ENCODE measurements at regions not wholly inside any gene's neighbourhood (a gene's known extent, or its start where the extent isn't known, plus 50 kb on each side); places are given as distances from the start of the nearest gene placed in this dataset.

DNA sequence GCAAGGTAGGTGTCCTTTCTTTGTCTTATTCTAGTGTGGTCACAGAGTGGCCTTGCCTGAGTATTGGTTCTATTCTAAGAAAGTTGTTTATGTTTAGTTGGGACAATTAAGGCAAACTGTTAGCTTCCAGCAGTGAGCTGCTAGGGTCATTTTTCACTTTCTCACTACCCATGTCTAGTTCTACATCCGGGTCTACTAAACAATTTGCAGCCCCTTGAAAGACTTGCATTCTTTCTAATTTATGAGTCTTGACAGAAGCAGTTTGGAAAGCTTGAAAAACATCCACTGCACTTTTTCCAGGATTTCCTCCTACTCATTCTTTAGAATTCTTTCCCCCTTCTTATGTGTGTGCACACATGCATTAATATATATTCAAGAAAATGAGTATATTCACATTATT, 892.2 kb upstream of the ACO1 start:
- no peak overlapping the region for H3K4me3 ChIP-seq (ENCODE audit: control insufficient read depth, low read depth, low read length)
- DNase-seq (ENCODE audit: low read depth) = no peak
- TF ChIP-seq, protein P1, sequence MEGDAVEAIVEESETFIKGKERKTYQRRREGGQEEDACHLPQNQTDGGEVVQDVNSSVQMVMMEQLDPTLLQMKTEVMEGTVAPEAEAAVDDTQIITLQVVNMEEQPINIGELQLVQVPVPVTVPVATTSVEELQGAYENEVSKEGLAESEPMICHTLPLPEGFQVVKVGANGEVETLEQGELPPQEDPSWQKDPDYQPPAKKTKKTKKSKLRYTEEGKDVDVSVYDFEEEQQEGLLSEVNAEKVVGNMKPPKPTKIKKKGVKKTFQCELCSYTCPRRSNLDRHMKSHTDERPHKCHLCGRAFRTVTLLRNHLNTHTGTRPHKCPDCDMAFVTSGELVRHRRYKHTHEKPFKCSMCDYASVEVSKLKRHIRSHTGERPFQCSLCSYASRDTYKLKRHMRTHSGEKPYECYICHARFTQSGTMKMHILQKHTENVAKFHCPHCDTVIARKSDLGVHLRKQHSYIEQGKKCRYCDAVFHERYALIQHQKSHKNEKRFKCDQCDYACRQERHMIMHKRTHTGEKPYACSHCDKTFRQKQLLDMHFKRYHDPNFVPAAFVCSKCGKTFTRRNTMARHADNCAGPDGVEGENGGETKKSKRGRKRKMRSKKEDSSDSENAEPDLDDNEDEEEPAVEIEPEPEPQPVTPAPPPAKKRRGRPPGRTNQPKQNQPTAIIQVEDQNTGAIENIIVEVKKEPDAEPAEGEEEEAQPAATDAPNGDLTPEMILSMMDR (conservative IDR thresholded peaks at IDR 0.05; ENCODE audit: control insufficient read depth, insufficient read depth, low read depth, low read length) = no peak

DNA sequence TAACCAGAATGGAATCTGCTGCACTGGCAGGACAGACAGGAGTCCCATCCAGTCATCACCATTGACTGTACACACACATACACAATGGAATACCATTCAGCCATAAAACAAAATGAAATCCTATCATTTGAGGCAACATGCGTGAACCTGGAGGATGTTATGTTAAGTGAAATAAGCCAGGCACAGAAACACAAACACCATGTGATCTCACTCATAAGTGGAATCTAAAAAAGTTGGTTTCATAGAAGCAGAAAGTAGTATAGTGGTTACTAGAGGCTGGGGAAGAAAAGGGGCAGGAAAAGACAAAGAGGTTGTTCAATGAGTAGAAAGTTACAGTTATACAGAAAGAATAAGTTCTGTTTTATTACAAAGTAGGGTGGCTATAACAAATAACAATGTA, 884.0 kb upstream of the ACO1 start:
- no peak for DNase-seq (ENCODE audit: low read depth)
- TF ChIP-seq, protein P1 (conservative IDR thresholded peaks at IDR 0.05; ENCODE audit: control insufficient read depth, insufficient read depth, low read depth, low read length) = no peak
- H3K4me3 ChIP-seq (ENCODE audit: control insufficient read depth, low read depth, low read length) = no peak overlapping the region

DNA sequence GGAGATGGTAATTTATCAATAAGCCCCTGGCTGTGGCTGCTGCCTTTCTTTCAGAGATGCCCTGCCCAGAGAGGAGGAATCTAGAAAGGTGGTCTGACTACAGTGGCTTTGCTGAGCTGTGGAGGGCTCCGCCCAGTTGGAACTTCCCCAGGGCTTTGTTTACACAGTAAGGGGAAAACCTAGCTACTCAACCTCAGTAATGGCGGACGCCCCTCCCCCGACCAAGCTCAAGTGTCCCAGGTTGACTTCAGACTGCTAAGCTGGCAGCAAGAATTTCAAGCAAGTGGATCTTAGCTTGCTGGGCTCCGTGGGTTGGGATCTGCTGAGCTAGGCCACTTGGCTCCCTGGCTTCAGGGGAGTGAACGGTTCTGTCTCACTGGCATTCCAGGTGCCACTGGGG, 865.4 kb upstream of the ACO1 start:
- DNase-seq (ENCODE audit: low read depth) = no peak
- no peak overlapping the region for H3K4me3 ChIP-seq (ENCODE audit: control insufficient read depth, low read depth, low read length)
- TF ChIP-seq, protein P1 (conservative IDR thresholded peaks at IDR 0.05; ENCODE audit: control insufficient read depth, insufficient read depth, low read depth, low read length) = no peak

DNA sequence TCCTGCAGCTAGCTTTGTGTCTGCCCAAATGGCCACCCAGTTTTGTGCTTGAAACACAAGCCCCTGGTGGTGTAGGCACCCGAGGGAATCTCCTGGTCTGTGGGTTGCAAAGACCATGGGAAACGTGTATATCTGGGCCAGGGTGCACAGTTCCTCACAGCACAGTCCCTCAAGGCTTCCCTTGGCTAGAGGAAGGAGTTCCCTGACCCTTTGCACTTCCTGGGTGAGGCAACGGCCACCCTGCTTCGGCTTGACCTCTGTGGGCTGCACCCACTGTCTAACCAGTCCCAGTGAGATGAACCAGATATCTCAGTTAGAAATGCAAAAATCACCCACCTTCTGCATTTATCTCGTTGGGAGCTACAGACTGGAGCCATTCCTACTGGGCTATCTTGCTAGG, 865.0 kb upstream of the ACO1 start:
- DNase-seq (ENCODE audit: low read depth) = no peak
- TF ChIP-seq, protein P1 (conservative IDR thresholded peaks at IDR 0.05; ENCODE audit: control insufficient read depth, insufficient read depth, low read depth, low read length) = no peak
- no peak overlapping the region for H3K4me3 ChIP-seq (ENCODE audit: control insufficient read depth, low read depth, low read length)

DNA sequence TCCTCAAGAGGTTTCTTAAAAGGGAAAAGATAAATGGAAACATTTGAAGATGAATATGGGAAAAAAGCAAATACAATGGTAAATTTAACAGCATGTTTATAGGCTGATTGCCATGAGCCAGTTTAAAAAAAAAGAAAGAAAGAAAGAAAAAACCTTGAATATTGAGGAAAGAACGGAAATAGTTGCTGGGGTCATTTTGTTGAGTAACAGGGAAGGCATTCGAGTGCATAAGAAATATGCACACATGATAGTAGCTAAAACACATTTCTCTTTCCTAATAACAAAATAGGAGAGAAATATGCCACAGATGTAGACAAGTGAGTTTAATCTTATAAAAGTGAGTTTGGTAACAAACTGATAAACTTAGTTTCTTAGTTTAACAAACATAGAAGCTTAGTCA, 864.6 kb upstream of the ACO1 start:
- TF ChIP-seq, protein P1 (conservative IDR thresholded peaks at IDR 0.05; ENCODE audit: control insufficient read depth, insufficient read depth, low read depth, low read length) = no peak
- no peak overlapping the region for H3K4me3 ChIP-seq (ENCODE audit: control insufficient read depth, low read depth, low read length)
- DNase-seq (ENCODE audit: low read depth) = no peak

DNA sequence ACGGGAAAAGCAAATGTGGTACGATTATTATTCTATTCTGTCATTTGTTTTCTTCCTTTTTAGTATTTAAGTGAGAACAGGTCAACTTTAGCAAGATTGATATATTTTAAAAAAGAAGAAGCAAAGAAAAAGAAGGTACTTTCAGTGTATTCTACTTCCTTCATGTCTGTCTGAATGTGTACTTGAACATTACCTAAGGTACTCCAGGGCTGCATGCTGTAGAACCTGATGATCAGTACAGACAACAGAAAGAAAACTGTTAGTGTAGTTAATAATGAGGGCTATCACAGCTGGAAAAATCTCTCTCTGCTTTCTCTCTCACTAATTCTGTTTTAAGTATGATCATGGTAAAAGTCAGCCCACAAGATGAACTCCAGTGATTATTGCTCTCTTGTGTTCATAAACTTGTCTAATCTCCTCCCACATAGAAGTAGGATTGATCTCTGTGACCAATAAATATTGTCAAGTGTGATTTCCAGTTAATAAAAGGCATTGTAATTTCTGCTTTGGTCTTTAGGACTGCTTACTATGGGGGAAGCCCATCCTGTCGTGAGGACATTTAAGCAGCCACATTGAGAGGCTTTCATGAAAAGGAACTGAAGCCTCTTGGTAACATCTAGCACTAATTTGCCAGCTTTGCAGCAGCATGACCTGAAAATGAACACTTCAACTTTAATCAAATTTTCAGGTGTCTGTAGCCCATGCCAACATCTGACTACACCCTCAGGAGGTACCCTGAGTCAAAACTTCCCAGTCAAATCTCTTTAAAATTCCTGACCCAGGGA, 864.0 kb upstream of the ACO1 start:
- H3K4me3 ChIP-seq (ENCODE audit: control insufficient read depth, low read depth, low read length) = no peak overlapping the region
- TF ChIP-seq, protein P1 (conservative IDR thresholded peaks at IDR 0.05; ENCODE audit: control insufficient read depth, insufficient read depth, low read depth, low read length) = no peak
- no peak for DNase-seq (ENCODE audit: low read depth)
